NCI-H2029 treated with DMSO at 0.1 percent for 48 hours (cell line): ENCODE measurements at regions not wholly inside any gene's neighbourhood (a gene's known extent, or its start where the extent isn't known, plus 50 kb on each side); places are given as distances from the start of the nearest gene placed in this dataset.

Source experiments
- DNase-seq: peaks from one replicate; lab custom pipeline; 2025; lab: John Stamatoyannopoulos, UW

DNA sequence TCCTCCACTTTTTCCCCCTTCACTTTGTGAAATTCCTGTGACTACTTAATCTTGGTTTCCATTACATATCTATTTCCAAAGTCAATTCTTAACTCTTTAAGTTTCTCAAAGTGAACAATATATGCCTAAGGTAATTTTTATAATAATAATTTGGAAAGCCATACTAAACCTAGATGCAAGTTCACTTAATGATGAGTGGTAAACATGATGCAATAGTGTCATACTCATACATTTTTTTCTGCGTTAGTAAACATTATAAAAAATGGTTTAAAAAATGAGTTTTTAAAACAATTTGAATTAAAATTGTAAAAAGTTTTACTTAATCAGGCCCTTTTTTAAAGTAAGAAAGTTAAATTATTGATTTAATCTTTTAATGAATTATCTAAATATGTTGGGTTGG is 659.4 kb upstream of the FZD8 start:
- no peak for DNase-seq

- DNase-seq: no peak
These were observed 659.0 kb upstream of the FZD8 start for GRCh38 chr10:36301139-36301538.

GRCh38 chr10:36283827-36284226 is 641.7 kb upstream of the FZD8 start:
- no peak for DNase-seq

GRCh38 chr10:36281831-36282331 is 639.8 kb upstream of the FZD8 start:
- DNase-seq: no peak

GRCh38 chr10:36280890-36281499 is 638.9 kb upstream of the FZD8 start:
- DNase-seq: no peak

DNA sequence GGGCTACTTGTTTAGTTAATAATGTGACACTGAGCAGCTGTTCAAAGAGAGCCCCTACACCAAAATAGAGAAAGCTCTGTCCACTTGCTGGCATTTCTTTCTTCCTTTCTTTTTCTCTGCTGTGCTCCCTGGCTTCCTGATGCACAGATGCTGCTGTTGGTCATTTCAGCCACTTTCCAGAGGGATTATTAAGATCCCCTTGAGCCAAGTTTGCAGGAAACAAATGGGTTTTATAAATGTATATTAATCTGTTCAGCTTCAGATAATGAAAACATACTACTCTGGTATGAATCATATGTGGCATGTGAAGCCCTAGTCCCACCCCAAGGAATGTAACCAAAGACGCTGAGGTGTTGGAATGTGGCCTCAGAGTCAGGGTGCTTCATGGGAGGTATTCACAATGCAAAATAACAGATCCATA is 638.2 kb upstream of the FZD8 start:
- no peak for DNase-seq

GRCh38 chr10:36278176-36278575 is 636.1 kb upstream of the FZD8 start:
- DNase-seq: no peak

DNA sequence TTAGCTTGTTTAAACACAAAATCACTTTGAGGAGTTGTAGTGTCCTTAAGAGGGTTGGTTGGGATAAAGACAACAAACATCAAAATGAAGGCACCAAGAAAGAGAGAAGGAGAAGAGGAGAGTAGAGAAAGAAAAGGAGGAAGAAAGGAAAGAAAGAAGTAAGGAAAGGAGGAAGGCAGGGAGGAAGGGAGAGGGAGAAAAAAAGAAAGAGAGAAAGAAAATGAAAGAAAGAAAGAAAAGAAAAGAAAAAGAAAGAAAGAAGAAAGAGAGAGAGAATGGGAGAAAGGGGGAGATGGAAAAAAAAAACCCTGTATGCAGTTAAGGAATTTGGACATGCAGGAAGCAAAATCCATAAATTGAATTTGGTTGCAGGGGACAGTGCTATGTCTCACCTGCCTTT is 635.4 kb upstream of the FZD8 start:
- no peak for DNase-seq

DNA sequence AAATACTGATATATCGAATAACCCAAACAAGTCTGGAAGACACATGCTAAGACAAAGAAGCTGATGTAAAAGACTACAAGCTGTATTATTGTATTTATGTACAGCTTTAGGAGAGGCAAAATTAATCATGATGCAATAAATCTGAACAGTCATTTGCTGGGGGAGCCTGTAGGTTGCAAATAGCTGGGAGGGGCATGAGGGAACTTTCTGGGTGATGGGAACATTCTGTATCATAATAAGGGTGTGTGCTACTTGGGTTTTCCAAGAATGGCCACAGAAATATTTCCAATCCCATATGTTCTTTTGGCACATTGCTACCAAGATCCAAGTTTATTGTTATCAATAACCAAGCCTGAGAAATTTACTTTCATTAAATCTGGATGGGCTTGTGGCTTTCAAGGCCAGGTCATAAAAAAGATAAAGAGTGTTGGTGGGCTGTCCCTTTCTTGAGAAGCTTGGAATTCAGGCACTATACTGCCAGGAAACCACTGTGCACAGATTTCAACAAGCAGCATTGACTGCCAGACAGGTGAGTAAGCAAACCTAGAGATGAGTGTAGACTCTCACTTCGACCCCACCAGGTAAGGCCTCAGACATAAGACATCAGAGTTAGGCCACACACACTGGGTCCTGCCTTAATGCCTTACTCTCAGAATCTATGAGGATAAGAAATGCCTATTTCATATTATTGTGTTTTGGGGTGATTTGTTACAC is 629.7 kb upstream of the FZD8 start:
- DNase-seq: no peak

GRCh38 chr10:36269222-36269621 is 627.1 kb upstream of the FZD8 start:
- no peak for DNase-seq

- DNase-seq: no peak
These were observed 624.8 kb upstream of the FZD8 start for GRCh38 chr10:36266923-36267322.

- no peak for DNase-seq
These were observed 623.6 kb upstream of the FZD8 start for GRCh38 chr10:36265741-36266140.

GRCh38 chr10:36263871-36264270 is 621.8 kb upstream of the FZD8 start:
- DNase-seq: no peak

GRCh38 chr10:36256948-36257356 is 614.9 kb upstream of the FZD8 start:
- no peak for DNase-seq

GRCh38 chr10:36256166-36256565 is 614.1 kb upstream of the FZD8 start:
- no peak for DNase-seq

GRCh38 chr10:36254199-36254598 is 612.1 kb upstream of the FZD8 start:
- DNase-seq: no peak

DNA sequence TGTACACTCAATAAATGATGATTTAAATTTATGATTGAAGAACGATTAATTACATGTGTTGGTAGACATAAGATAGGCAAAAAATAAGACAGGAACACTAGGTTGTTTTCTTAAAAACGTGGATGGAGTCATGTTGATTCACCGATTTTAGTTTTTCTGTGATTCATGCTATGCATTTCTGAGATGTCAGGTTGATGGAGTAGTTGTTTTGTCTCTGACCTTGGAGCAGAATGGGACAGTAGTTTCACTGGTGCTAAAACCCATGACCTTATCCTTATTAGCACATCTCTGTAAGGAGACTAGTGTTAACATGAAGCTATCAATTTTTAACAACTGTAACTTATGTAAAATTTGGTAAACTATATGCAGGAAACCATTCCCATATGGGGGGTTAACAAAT is 611.6 kb upstream of the FZD8 start:
- no peak for DNase-seq

DNA sequence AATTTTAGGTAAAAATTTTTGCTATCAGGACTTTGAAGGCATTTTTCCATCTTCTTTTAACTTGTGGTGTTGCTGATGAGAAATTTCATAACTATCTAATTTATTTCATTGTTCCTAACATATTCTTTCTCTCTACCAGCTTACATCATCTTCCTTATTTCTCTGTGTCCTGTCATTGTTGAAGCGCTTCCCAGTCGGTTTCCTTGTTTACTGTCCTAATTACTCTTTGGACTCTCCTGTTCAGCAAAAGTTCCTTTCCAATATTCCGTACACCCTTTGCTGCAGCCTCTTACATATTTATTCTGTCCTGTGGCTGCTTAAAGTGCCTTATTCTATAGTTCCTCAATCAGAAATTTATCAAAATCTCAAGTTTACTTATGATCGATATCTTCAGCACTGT is 609.0 kb upstream of the FZD8 start:
- no peak for DNase-seq

DNA sequence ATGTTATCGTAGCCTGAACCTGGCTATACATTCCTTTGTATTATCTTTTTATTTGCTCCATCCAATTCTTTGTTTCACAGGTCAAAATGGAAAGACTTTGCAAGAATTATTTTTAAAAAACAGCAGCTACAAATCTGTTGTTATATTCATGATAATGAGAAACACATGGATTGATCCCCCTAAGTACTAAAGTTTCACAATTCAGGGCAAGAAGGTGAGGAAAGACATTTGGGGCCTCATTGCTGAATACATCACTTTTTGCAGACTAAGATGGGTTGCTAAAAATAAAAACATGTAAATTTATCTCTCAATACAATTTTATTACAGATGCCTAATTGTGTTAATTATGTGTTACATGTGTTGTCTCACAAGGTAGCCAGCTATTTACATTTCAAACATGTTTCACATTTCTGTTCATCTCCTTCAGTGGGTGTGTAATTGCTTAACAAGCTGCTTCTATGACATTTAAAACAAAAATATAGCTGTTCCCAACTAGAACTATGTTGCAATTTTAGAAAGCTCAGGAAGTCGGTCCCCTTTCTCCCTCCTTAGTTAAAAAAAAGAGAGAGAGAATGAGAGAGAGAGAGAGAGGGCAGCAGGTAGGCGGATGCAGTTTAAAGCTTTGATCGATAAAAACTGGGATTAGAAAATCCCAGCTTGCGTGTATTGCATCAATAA is 606.3 kb upstream of the FZD8 start:
- no peak for DNase-seq

DNA sequence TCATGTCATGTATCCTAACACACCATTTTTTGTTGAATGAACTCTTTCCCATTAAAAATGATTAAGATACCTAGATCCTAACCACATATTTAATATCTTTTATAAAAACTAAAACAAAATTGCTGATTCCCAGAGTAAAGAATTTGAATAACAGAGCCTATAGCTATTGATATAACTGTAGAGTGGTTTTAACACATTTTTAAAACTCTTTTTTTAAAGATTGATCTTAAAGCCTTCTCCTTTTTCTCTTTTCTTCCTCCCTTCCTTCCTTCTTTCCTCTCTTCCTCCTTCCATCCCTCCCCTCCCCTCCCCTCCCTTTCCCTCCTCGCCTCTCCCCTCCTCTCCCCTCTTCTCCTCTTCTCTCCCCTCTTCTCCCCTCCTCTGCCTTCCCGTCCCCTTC is 605.4 kb upstream of the FZD8 start:
- DNase-seq: no peak

- no peak for DNase-seq
These were observed 594.8 kb upstream of the FZD8 start for GRCh38 chr10:36236931-36237330.

DNA sequence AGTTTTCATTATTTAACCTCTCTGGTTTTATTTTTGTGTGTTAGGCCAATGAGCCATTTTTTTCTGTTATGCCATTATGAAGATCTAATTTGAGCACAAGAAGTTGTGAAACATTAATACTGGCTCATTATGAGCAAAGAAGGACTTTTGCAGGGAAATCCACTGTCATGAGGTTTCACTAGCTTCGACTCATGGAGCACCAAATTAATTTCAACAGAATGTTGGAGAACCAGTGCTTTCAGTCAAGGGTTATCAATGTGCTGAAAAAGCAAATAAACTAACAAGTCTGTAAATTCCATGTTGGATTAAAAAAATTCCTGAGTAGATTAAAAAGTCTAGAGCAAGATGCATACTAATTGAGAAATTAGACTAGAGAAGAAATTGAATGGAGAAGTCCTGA is 594.2 kb upstream of the FZD8 start:
- DNase-seq: no peak

- DNase-seq: no peak
These were observed 590.8 kb upstream of the FZD8 start for GRCh38 chr10:36232935-36233334.
